OCI-LY7 (cell line): ENCODE measurements at regions not wholly inside any gene's neighbourhood (a gene's known extent, or its start where the extent isn't known, plus 50 kb on each side); places are given as distances from the start of the nearest gene placed in this dataset.

ENCODE experiments used
- BruUV-seq: library from RNA; stranded (reverse); fragments of 400-500 nt; replicated peaks from 2 replicates; lab custom pipeline; 2021; lab: Mats Ljungman, UMichigan
- CTCF ChIA-PET: fragments of 300-600 bp; sonication (Branson Sonifier 250); formaldehyde crosslinking; loops from one replicate; lab custom pipeline; 2022; ENCODE audit warnings: antibody characterized with exemption; ENCODE audit not compliant: unreplicated experiment; lab: Charles Lee
- POLR2A ChIA-PET: fragments of 300-600 bp; sonication (Branson Sonifier 250); formaldehyde crosslinking; loops from one replicate; lab custom pipeline; 2022; ENCODE audit warnings: antibody characterized with exemption; lab: Charles Lee
- DNase-seq: peaks from one replicate; pipeline ENCODE4 v3.0.0-alpha.2; 2015; ENCODE audit warnings: low spot score
- H2AFZ ChIP-seq: fragments of 200-600 bp; sonication (generic), shearing (Covaris generic); 2 replicates; pipeline ENCODE4 v1.6.1; 2014; ENCODE audit warnings: mild to moderate bottlenecking, antibody characterized with exemption, low read length, moderate library complexity
- H3K27ac ChIP-seq: fragments of 200-600 bp; sonication (generic); 2 replicates; pipeline ENCODE4 v1.5.1; 2014; ENCODE audit warnings: mixed run types, low read depth, mild to moderate bottlenecking, moderate library complexity, low read length, inconsistent platforms; ENCODE audit not compliant: poor library complexity, severe bottlenecking
- H3K36me3 ChIP-seq: fragments of 200-600 bp; sonication (generic); 2 replicates; pipeline ENCODE4 v1.6.1; 2014; ENCODE audit warnings: mild to moderate bottlenecking, antibody characterized with exemption, low read length, moderate library complexity, mixed read lengths; ENCODE audit not compliant: insufficient read depth
- H3K4me1 ChIP-seq: fragments of 200-600 bp; sonication (generic); 2 replicates; pipeline ENCODE4 v1.5.1; 2014; ENCODE audit warnings: mild to moderate bottlenecking, low read length; ENCODE audit not compliant: insufficient read depth, poor library complexity, severe bottlenecking
- H3K4me2 ChIP-seq: fragments of 200-600 bp; sonication (generic); 2 replicates; pipeline ENCODE4 v1.6.1; 2014; ENCODE audit warnings: mild to moderate bottlenecking, low read length
- H3K4me3 ChIP-seq: fragments of 200-600 bp; sonication (generic); 2 replicates; pipeline ENCODE4 v1.5.1; 2014; ENCODE audit warnings: mild to moderate bottlenecking, low read depth, low read length; ENCODE audit not compliant: poor library complexity, severe bottlenecking
- H3K79me2 ChIP-seq: fragments of 200-600 bp; sonication (generic); 2 replicates; pipeline ENCODE4 v1.6.1; 2016; ENCODE audit warnings: low read depth, mild to moderate bottlenecking, low read length, moderate library complexity, mixed read lengths; ENCODE audit not compliant: insufficient read depth
- H3K9me2 ChIP-seq: fragments of 200-600 bp; sonication (generic); 2 replicates; pipeline ENCODE4 v1.6.1; 2016; ENCODE audit warnings: mild to moderate bottlenecking, low read length, mixed read lengths; ENCODE audit not compliant: insufficient read depth
- H3K9me3 ChIP-seq: fragments of 200-600 bp; sonication (generic); 2 replicates; pipeline ENCODE4 v1.6.1; 2014; ENCODE audit warnings: mild to moderate bottlenecking, mixed run types, low read length, mixed read lengths
- H4K20me1 ChIP-seq: fragments of 200-600 bp; sonication (generic); 2 replicates; pipeline ENCODE4 v1.6.1; 2014; ENCODE audit warnings: mild to moderate bottlenecking, antibody characterized with exemption, low read length, moderate library complexity, mixed read lengths; ENCODE audit not compliant: insufficient read depth
- CTCF ChIP-seq: fragments of 200-600 bp; sonication (generic); conservative IDR thresholded peaks from 2 replicates; pipeline ENCODE4 v1.5.1; 2014; ENCODE audit warnings: mild to moderate bottlenecking, antibody characterized with exemption, low read length, moderate library complexity, mixed read lengths
- EZH2phosphoT487 ChIP-seq: fragments of 200-600 bp; sonication (generic); IDR thresholded peaks from 2 replicates; pipeline ENCODE4 v1.6.1; 2018; ENCODE audit warnings: low read depth, borderline replicate concordance, mild to moderate bottlenecking, mixed run types, antibody characterized with exemption, low read length, moderate library complexity, mixed read lengths
- intact Hi-C: fragments of 100-400 bp; cut with micrococcal nuclease; formaldehyde crosslinking; loops from one replicate; pipeline ENCODE4 v1.10.0; 2022; ENCODE audit not compliant: unreplicated experiment

GRCh38 chr2:236673126-236673822 is 103.6 kb downstream of the ACKR3 start:
- Histone ChIP-seq H4K20me1 (no peaks in the 10 kb centered on the region), H3K36me3 (no peaks in the 10 kb centered on the region), H3K9me3 (no peaks in the 10 kb centered on the region), H3K4me2 (no peak overlapping the region), H3K4me1 (no peaks in the 10 kb centered on the region), H2AFZ (no peak overlapping the region), H3K27ac (no peak overlapping the region), H3K79me2 (no peaks in the 10 kb centered on the region), H3K9me2 (no peaks in the 10 kb centered on the region), H3K4me3 (no peak overlapping the region)
- ChIA-PET CTCF (no interaction called here), POLR2A (no interaction called here)
- intact Hi-C loops, result no loop called here
- no TSS peak for BruUV-seq
- no peak for DNase-seq
- TF ChIP-seq EZH2phosphoT487 (no peak), CTCF (no peak)

GRCh38 chr2:236673823-236674185 is 104.2 kb downstream of the ACKR3 start:
- DNase-seq, result no peak
- ChIA-PET CTCF (no interaction called here), POLR2A (no interaction called here)
- Histone ChIP-seq H3K4me1 (no peaks in the 10 kb centered on the region), H3K4me2 (no peak overlapping the region), H3K9me2 (no peaks in the 10 kb centered on the region), H4K20me1 (no peaks in the 10 kb centered on the region), H3K36me3 (no peaks in the 10 kb centered on the region), H3K79me2 (no peaks in the 10 kb centered on the region), H3K9me3 (no peaks in the 10 kb centered on the region), H3K27ac (no peak overlapping the region), H3K4me3 (no peak overlapping the region), H2AFZ (no peak overlapping the region)
- TF ChIP-seq EZH2phosphoT487 (no peak), CTCF (no peak)
- intact Hi-C loops, result no loop called here
- no TSS peak for BruUV-seq

GRCh38 chr2:236674238-236674637 is 104.6 kb downstream of the ACKR3 start:
- no peaks in the 10 kb centered on the region for H3K79me2 ChIP-seq
- TF ChIP-seq CTCF (no peak), EZH2phosphoT487 (no peak)
- no peak overlapping the region for H3K4me2 ChIP-seq
- CTCF ChIA-PET, result no interaction called here
- H2AFZ ChIP-seq, result no peak overlapping the region
- no peaks in the 10 kb centered on the region for H3K36me3 ChIP-seq
- no peak for DNase-seq
- H4K20me1 ChIP-seq, result no peaks in the 10 kb centered on the region
- no peaks in the 10 kb centered on the region for H3K4me1 ChIP-seq
- H3K4me3 ChIP-seq, result no peak overlapping the region
- H3K9me2 ChIP-seq, result no peaks in the 10 kb centered on the region
- intact Hi-C loops, result no loop called here
- POLR2A ChIA-PET, result no interaction called here
- BruUV-seq, result no TSS peak
- no peaks in the 10 kb centered on the region for H3K9me3 ChIP-seq
- no peak overlapping the region for H3K27ac ChIP-seq
